BJ (cell line): ENCODE measurements at regions not wholly inside any gene's neighbourhood (a gene's known extent, or its start where the extent isn't known, plus 50 kb on each side); places are given as distances from the start of the nearest gene placed in this dataset.
A peak's percentile ranks its signal among the peaks of the same experiment; 100 is the strongest.

ENCODE experiments used
- CTCF ChIA-PET: fragments of 350-600 bp; formaldehyde crosslinking; extraction: SDS; loops from one replicate; lab custom pipeline; 2021; ENCODE audit warnings: antibody characterized with exemption, inconsistent platforms; lab: Yijun Ruan, JAX
- POLR2A ChIA-PET: fragments of 300-600 bp; sonication (Branson Sonifier 250); formaldehyde crosslinking; extraction: SDS; loops from one replicate; lab custom pipeline; 2021; ENCODE audit warnings: antibody characterized with exemption; lab: Charles Lee
- DNase-seq: peaks from one replicate; pipeline ENCODE4 v3.0.0-alpha.2; 2011; ENCODE audit warnings: low read depth
- H3K27me3 ChIP-seq: 2 replicates; pipeline ENCODE4 v1.6.0; 2011; ENCODE audit warnings: low read length; ENCODE audit not compliant: control insufficient read depth, insufficient read depth
- H3K36me3 ChIP-seq: 2 replicates; pipeline ENCODE4 v1.5.1; 2011; ENCODE audit warnings: low read length; ENCODE audit not compliant: control insufficient read depth, insufficient read depth
- H3K4me3 ChIP-seq: 2 replicates; pipeline ENCODE4 v1.5.1; 2011; ENCODE audit warnings: low read depth, mild to moderate bottlenecking, control low read depth, low read length
- CTCF ChIP-seq: IDR thresholded peaks from 2 replicates; pipeline ENCODE4 v1.5.1; 2011; ENCODE audit warnings: low read depth, mild to moderate bottlenecking, control low read depth, inconsistent platforms, low read length, moderate library complexity; ENCODE audit not compliant: insufficient read depth

- peak; percentile 88 for DNase-seq
- POLR2A ChIA-PET = interaction anchor here (0.6 kb wide), 1 partner anchor 265 kb away, joined by 4 read pairs; no protein-coding TSS in a partner anchor
- no peak for TF ChIP-seq CTCF
- CTCF ChIA-PET = interaction anchor here (0.8 to 1.5 kb wide), 4 partner anchors 8 to 170 kb away, joined by 3 to 6 read pairs (median 4); no protein-coding TSS in a partner anchor
- H3K27me3 ChIP-seq = no peaks in the 10 kb centered on the region
- H3K36me3 ChIP-seq = no peaks in the 10 kb centered on the region
- no peak overlapping the region for H3K4me3 ChIP-seq
Observed at GRCh38 chr1:115426231-115426771, 88.3 kb upstream of the NGF start.

DNA sequence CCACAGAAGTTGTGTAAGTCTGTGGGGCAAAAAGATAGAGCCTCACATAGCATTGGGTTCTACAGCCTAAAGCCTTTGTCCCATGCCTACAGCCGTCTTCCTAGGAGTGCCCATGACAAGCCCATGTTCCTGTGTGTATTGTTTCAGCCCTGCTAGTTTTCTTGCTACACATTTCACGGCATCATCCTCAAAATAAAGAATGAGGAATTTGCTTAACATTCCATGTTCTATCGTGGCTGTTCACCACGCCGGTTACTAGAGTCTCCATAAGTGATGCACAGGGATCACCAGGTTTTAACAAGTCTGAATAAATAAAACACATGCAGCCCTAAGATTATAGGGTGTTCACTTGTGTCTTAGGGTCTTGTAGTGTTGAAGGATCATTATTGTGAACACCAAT is 87.4 kb upstream of the NGF start:
- no peak for DNase-seq
- POLR2A ChIA-PET = no interaction called here
- Histone ChIP-seq H3K4me3 (no peak overlapping the region), H3K36me3 (no peaks in the 10 kb centered on the region), H3K27me3 (no peaks in the 10 kb centered on the region)
- no peak for TF ChIP-seq CTCF
- CTCF ChIA-PET = interaction anchor here (0.8 to 1.5 kb wide), 2 partner anchors 13 to 44 kb away, joined by 3 to 5 read pairs; no protein-coding TSS in a partner anchor

DNA sequence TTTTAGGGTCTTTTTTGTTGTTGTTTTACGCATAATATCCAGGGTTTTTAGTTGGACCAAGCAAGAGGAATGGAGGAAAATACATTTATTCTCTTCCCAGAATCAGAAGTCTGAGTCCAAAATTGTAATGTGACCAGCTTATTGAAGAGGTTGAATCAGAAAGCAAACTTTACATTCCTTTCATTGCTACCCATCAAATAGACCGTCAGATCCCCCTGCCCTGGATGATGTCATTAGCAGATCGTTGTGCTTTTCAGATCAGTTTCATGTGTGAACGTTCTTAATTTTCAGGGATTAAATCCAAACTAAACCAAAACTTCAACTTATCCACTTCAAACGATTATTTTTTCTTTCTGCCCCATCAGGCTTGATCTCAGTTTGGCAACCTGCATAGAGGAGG is 85.7 kb upstream of the NGF start:
- H3K4me3 ChIP-seq = no peak overlapping the region

DNA sequence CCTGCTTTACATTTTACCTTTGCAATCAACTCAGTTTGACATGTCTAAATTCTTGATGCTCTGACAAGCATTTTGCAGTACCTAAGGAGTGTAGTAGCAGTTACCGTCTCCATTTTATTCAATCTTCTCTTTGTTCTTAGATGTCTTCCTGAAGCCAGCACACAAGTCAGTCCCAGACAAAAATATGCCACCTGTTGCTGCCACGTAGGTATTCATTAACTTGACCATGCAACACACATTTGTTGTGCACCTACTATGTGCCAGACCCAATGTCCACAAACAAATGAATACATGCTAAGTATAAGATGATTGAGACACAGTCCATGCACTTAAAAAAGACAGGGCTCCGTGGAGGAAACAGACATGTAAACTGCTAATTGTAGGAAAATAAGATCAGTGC is 81.5 kb upstream of the NGF start:
- no peaks in the 10 kb centered on the region for H3K36me3 ChIP-seq
- DNase-seq = no peak
- H3K27me3 ChIP-seq = no peaks in the 10 kb centered on the region
- H3K4me3 ChIP-seq = no peak overlapping the region
- POLR2A ChIA-PET = no interaction called here
- no peak for TF ChIP-seq CTCF
- CTCF ChIA-PET = no interaction called here

More for the DNA sequence above, 85.7 kb upstream of the NGF start:
- Histone ChIP-seq H3K27me3 (no peaks in the 10 kb centered on the region), H3K36me3 (no peaks in the 10 kb centered on the region)
- DNase-seq = no peak
- no peak for TF ChIP-seq CTCF
- POLR2A ChIA-PET = no interaction called here
- CTCF ChIA-PET = interaction anchor here (0.6 to 1.7 kb wide), 2 partner anchors 17 to 91 kb away, joined by 5 read pairs; no protein-coding TSS in a partner anchor

GRCh38 chr1:115413621-115414020 is 75.6 kb upstream of the NGF start:
- no peak for TF ChIP-seq CTCF
- ChIA-PET CTCF (interaction anchor here (1.8 kb wide), 1 partner anchor 56 kb away, joined by 3 read pairs; no protein-coding TSS in a partner anchor), POLR2A (no interaction called here)
- H3K27me3 ChIP-seq = no peaks in the 10 kb centered on the region
- no peak overlapping the region for H3K4me3 ChIP-seq
- DNase-seq = no peak
- no peaks in the 10 kb centered on the region for H3K36me3 ChIP-seq
